NCI-H1105 (cell line): ENCODE measurements at regions not wholly inside any gene's neighbourhood (a gene's known extent, or its start where the extent isn't known, plus 50 kb on each side); places are given as distances from the start of the nearest gene placed in this dataset.

ENCODE experiments used
- DNase-seq: peaks from one replicate; lab custom pipeline; 2025; lab: John Stamatoyannopoulos, UW

GRCh38 chr4:3382251-3382650 is 59.5 kb upstream of the HGFAC start:
- DNase-seq, result no peak

DNA sequence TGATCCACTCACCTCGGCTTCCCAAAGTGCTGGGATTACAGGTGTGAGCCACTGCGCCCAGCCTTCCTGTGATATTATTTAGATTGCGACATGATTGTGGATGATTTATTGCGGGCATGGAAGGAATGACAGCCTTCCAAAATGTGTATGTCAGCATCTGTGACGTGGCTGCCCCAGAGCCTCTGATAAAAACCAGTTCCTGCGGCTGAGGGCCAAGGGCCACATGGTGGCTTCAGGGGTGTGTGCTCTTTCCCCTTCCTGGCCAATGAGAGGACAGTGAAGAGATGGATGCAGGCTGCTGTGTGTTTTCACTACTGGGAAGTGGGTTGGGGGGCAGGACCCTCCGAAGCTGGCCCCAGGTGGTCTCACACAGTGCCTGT is 57.4 kb upstream of the HGFAC start:
- DNase-seq, result no peak

DNA sequence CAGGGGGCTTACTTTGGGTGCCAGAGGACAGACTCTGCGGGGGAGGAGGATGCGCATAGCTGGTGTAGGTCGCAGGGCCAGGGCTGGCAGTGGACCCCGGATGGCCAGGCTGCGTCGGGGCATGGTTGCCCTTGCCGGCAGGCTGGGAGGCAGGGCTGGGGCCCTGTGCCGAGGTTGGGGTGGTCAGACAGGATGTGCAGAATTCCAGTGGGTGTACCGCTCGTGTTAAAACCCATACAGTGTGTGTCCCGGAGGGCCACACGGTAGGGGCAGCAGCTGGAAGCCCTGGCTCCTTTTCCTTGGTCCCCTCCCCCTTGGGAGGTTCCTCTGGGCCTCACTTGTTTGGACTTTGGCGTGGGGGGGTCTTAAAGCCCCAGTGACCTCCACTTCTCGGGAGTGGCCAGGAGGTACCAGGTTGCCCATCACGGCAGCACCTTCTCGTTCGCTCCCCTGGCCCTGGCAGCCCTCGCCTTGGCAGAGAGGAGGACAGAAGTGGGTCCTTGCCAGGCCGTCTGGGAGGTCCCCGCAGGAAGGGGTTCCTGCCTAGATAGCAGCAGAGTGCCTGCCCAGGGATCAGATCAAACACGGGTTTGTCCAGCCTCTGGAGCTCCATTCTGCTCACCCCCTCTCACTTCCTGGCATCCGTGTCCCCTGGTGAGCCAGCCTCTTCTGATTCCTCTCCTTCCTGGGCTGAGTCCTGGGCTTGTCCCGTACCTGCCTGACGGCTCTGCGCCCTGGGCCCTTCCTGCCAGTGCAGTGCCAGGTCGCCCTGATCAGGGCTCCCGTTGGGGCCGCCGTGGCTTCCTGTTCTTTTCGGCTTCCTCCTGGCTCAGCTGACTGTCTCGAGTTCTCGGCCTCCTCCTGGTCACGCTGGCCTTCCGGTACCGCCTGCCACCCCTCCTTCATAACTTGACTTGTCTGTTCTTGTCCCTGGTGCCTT is 56.7 kb upstream of the HGFAC start:
- DNase-seq, result no peak

- DNase-seq, result no peak
These were observed 55.9 kb upstream of the HGFAC start for GRCh38 chr4:3385711-3386420.

GRCh38 chr4:3386526-3386925 is 55.2 kb upstream of the HGFAC start:
- DNase-seq, result no peak

DNA sequence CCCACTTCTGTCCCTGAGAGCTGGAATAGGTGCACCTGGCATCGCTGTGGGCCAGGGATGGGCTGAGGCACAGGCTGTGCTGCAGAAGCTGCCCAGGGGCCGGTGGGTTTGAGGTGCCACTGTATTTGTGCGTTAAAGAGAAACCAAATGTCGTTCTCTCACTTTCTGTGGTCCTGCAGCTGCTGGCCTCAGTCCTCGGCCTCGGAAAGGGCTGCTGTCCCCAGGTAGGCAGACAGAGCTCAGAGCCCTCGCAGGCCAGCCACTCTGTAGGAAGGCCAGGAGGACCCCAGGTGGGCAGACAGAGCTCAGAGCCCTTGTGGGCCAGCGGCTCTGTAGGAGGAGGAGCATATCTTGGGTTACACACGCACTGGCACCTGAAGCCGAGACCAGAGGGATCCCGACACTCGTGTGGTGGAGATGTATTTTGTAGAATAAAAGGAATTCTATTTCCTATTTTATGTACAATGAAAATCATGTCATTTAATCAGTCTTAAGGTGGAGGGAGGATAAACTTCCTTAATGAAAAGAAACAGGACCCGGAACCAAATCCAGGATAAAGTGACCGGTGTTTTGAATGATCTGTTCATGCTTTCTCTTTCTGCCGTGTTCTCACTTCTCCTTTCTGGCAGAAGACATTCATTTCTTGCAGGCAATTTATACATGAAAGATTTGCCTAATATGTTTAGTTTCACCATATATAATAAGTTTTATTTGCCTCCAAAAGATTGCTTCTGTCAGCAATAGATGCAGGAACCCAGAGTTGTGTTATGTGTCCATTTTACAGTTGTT is 54.4 kb upstream of the HGFAC start:
- no peak for DNase-seq

DNA sequence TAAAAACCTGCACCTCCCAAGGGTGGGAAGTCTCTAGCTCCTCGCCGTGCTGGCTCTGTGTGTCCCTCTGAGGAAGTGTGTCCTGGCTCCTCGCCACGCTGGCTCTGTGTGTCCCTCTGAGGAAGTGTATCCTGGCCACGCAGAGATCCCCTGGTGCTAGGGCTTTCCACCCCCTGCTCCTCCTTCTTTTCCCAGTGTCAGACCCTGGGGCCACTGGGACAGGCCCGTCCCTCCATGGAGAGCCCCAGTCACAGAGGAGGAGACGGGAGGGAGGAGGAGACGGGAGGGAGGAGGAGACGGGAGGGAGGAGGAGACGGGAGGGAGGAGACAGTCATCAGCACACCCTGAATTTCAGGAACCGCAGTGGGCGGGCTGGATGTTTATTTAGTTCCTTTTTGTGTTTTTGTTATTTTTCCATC is 53.8 kb upstream of the HGFAC start:
- no peak for DNase-seq

GRCh38 chr4:3388471-3389232 is 53.1 kb upstream of the HGFAC start:
- DNase-seq, result no peak

- DNase-seq, result no peak
These were observed 52.2 kb upstream of the HGFAC start for GRCh38 chr4:3389233-3390215.

- no peak for DNase-seq
These were observed 51.4 kb upstream of the HGFAC start for GRCh38 chr4:3390288-3390811.

DNA sequence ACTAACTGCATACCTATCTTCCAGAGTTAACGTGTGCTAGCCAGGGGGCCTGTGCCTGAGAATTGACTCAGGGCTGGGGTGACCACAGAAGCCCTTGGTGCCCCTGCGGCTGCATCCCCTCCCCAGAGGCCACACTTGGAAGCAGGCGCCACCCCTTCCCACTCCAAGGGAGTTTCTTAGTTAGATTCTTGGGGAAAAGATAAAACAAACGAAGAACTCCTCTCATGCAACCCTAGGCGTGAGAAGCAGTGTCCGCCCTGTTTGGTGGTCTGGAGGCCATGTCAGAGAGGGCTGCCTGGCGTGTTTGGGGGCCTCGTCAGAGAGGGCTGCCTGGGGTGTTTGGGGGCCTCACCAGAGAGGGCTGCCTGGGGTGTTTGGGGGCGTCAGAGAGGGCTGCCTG is 50.3 kb upstream of the HGFAC start:
- no peak for DNase-seq
